SK-MEL-5 (cell line): ENCODE measurements at regions not wholly inside any gene's neighbourhood (a gene's known extent, or its start where the extent isn't known, plus 50 kb on each side); places are given as distances from the start of the nearest gene placed in this dataset.

Experiments
- DNase-seq: peaks from one replicate; pipeline ENCODE4 v3.0.0-alpha.2; 2016; ENCODE audit warnings: low read depth, low spot score
- in situ Hi-C: cut with HindIII; loops from 2 replicates; pipeline ENCODE4 v1.10.0; 2016; ENCODE audit warnings: low sequenced_read_pairs, high pct_unique_total_duplicates, low pct_unique_long_range_greater_than_20kb

- in situ Hi-C loops: no loop called here
- no peak for DNase-seq
These were observed 309.2 kb downstream of the HLX start for GRCh38 chr1:221188458-221188857.

- in situ Hi-C loops: no loop called here
- no peak for DNase-seq
These were observed 311.0 kb downstream of the HLX start for GRCh38 chr1:221190249-221190648.

- no peak for DNase-seq
- in situ Hi-C loops: no loop called here
These were observed 312.8 kb downstream of the HLX start for GRCh38 chr1:221192055-221192454.

- DNase-seq: no peak
- in situ Hi-C loops: no loop called here
These were observed 321.2 kb downstream of the HLX start for GRCh38 chr1:221200464-221200863.

GRCh38 chr1:221201773-221202172, 322.5 kb downstream of the HLX start:
- DNase-seq: no peak
- in situ Hi-C loops: no loop called here

GRCh38 chr1:221203224-221204054, 324.2 kb downstream of the HLX start:
- peak; percentile 79 for DNase-seq
- in situ Hi-C loops: no loop called here

GRCh38 chr1:221204055-221204833, 325.0 kb downstream of the HLX start:
- in situ Hi-C loops: no loop called here
- DNase-seq: no peak

GRCh38 chr1:221206076-221206475, 326.8 kb downstream of the HLX start:
- no peak for DNase-seq
- in situ Hi-C loops: no loop called here

- in situ Hi-C loops: no loop called here
- no peak for DNase-seq
These were observed 333.7 kb downstream of the HLX start for GRCh38 chr1:221212926-221213325.

- in situ Hi-C loops: no loop called here
- DNase-seq: no peak
These were observed 337.8 kb downstream of the HLX start for GRCh38 chr1:221217029-221217428.

- no peak for DNase-seq
- in situ Hi-C loops: no loop called here
These were observed 344.0 kb downstream of the HLX start for GRCh38 chr1:221223281-221223680.

GRCh38 chr1:221227460-221227859, 348.2 kb downstream of the HLX start:
- in situ Hi-C loops: no loop called here
- no peak for DNase-seq

- DNase-seq: no peak
- in situ Hi-C loops: no loop called here
These were observed 348.7 kb downstream of the HLX start for GRCh38 chr1:221227872-221228337.

- in situ Hi-C loops: no loop called here
- no peak for DNase-seq
These were observed 349.4 kb downstream of the HLX start for GRCh38 chr1:221228594-221228993.

- no peak for DNase-seq
- in situ Hi-C loops: no loop called here
These were observed 351.4 kb downstream of the HLX start for GRCh38 chr1:221230605-221231004.

- DNase-seq: no peak
- in situ Hi-C loops: no loop called here
These were observed 355.5 kb downstream of the HLX start for GRCh38 chr1:221234791-221235190.

- in situ Hi-C loops: no loop called here
- DNase-seq: no peak
These were observed 358.3 kb downstream of the HLX start for GRCh38 chr1:221237587-221237986.

- in situ Hi-C loops: no loop called here
- no peak for DNase-seq
These were observed 359.9 kb downstream of the HLX start for GRCh38 chr1:221239181-221239580.

- no peak for DNase-seq
- in situ Hi-C loops: no loop called here
These were observed 360.5 kb downstream of the HLX start for GRCh38 chr1:221239792-221240191.
